AG09309 (cell line): ENCODE measurements at regions not wholly inside any gene's neighbourhood (a gene's known extent, or its start where the extent isn't known, plus 50 kb on each side); places are given as distances from the start of the nearest gene placed in this dataset.

Experiments used
- DNase-seq: peaks from one replicate; pipeline ENCODE4 v3.0.0-alpha.2; 2010; ENCODE audit warnings: low read depth
- H3K4me3 ChIP-seq: 2 replicates; pipeline ENCODE4 v1.5.1; 2011; ENCODE audit warnings: mild to moderate bottlenecking, low read depth, low read length, moderate library complexity; ENCODE audit not compliant: control insufficient read depth
- CTCF ChIP-seq: IDR thresholded peaks from 2 replicates; pipeline ENCODE4 v1.5.1; 2011; ENCODE audit warnings: mild to moderate bottlenecking, low read depth, low read length, inconsistent platforms; ENCODE audit not compliant: insufficient read depth, control insufficient read depth; ENCODE audit errors: missing control alignments

- no peak for DNase-seq
- no peak overlapping the region for H3K4me3 ChIP-seq
- no peak for TF ChIP-seq CTCF
These were observed 246.5 kb downstream of the HAUS1 start for GRCh38 chr18:46350598-46351159.

GRCh38 chr18:46352520-46353250 is 248.5 kb downstream of the HAUS1 start:
- no peak for TF ChIP-seq CTCF
- no peak overlapping the region for H3K4me3 ChIP-seq
- DNase-seq = no peak

GRCh38 chr18:46353460-46353859 is 249.3 kb downstream of the HAUS1 start:
- no peak for TF ChIP-seq CTCF
- DNase-seq = no peak
- no peak overlapping the region for H3K4me3 ChIP-seq

- no peak overlapping the region for H3K4me3 ChIP-seq
- DNase-seq = no peak
- no peak for TF ChIP-seq CTCF
These were observed 252.3 kb downstream of the HAUS1 start for GRCh38 chr18:46356278-46357033.

GRCh38 chr18:46360102-46360699 is 256.0 kb downstream of the HAUS1 start:
- DNase-seq = no peak
- H3K4me3 ChIP-seq = no peak overlapping the region
- no peak for TF ChIP-seq CTCF

GRCh38 chr18:46360866-46361265 is 256.7 kb downstream of the HAUS1 start:
- TF ChIP-seq CTCF = no peak
- no peak overlapping the region for H3K4me3 ChIP-seq
- no peak for DNase-seq
